Activated T-cell treated with anti-CD3 and anti-CD28 coated beads for 4 hours (primary cell): ENCODE measurements at regions not wholly inside any gene's neighbourhood (a gene's known extent, or its start where the extent isn't known, plus 50 kb on each side); places are given as distances from the start of the nearest gene placed in this dataset.

Experiments used
- DNase-seq: peaks from one replicate; pipeline ENCODE4 v3.0.0-alpha.2; 2020

DNA sequence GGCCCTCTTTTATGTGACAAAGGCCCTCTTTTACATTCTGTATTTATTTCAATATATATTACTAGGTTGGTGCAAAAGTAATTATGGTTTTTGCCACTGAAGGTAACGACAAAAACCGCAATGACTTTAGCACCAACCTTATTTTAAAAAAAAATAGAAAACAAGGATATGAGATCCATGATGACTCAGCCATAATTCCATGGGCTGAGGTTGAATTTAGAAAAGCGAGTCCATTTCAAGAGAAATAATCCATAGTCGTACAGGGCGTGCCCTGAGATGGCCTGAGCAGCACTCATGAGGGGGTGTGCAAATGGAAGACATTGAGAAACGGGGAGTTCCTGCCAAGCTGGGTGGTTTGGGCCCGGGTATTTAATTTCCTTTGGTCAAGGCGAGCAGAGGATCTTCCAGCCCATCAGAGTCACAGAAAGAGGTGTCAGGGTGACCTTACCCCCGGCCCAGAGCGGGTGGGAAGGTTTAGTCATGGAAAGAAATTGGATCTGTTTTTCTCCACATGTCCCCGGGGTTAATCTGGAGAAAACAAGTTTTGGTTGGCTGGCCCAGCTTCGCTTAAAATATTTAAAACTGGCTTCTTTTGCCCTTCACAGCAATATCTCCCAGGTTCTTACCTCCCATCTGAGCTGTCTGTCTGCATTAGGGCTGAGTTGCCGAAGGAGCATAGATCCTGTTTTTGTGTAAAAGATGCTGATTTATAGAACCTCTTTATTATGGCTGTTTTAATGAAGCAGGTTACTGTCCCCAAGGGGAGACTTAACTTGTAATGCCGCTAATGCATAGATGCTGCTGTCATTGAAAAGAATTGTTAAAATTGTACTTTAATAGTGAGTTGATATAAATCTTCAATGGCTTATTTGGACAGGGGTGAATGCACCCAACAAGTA is 255.6 kb downstream of the PREX1 start:
- no peak for DNase-seq

DNA sequence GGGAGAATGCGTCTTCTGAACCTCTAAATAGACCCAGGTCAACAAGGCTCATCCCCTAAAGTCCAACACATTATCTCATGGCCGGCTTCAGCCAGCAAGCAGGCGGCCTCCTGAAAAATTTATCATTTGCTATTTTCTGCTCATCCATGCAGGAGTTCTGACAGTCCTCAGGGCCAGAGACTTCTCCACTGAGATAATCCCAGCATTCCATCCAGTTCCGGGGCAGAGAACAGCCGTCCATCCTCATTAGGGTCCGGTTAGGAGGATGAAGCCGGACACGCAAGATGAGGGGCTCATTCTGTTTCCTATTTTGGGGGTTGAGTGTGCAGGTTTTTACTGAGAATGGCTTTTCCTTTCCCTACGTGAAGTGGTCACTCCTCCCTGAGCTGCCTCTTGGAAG is 258.1 kb downstream of the PREX1 start:
- no peak for DNase-seq

DNA sequence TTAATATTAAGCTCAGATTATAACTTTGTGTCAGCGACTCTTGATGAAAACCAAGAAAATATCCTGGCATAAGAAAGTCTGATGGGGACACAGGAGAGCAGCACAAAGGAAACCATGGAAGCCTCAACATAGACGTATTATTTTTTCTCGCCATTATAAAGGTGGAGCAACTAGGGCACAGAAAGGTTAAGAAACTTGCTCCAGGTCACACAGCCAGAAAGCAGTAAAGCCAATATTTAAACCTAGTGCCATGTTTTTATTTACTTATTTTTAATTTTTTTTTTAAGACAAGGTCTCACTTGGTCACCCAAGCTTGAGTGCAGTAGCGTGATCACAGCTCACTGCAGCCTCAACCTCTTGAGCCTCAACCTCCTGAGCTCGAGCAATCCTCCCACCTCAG is 259.3 kb downstream of the PREX1 start:
- no peak for DNase-seq

DNA sequence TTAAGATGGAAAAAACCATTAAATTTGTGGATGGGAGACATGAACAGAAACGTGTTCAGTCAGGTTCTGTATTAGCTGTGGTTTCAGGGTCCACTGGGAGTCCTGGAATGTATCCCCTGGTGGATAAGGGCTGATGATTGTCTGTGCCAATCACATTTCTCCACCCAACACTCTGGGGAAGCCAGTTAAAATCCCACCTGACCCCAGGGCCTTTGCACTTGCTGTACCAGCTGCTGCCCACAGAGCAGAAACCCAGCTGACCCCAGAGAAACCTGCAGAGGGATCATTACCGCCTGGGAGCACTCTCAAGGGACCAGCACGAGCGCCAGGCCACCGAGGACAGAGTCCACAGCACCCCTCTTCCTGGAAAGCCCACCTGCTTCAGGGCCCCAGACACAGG is 260.7 kb downstream of the PREX1 start:
- no peak for DNase-seq

DNA sequence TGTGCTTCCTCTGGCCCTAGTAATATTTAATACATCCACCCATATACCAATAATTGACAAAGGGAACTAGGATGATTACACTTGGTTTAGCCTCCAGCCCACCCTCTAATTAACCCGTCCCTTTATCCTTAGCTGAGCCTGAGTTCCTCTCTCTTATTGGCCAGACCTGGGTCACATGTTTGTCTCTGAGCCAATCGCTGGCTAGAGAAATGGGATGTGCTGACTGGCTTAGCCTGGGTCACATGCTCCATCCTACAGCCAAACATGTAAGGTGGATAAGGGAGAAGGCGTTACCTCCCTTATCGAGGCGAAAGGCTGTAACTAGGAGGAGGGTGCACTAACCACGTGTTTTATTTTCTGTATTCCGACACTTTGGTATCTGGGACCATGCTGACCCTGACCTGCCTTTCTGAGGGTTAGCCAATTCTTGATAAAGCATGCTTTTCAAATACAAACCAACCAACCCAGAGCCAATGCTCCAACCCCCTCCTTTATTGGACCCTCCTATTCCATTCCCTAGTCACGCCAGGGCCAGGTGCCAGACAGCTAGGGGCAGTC is 262.7 kb downstream of the PREX1 start:
- DNase-seq: no peak

DNA sequence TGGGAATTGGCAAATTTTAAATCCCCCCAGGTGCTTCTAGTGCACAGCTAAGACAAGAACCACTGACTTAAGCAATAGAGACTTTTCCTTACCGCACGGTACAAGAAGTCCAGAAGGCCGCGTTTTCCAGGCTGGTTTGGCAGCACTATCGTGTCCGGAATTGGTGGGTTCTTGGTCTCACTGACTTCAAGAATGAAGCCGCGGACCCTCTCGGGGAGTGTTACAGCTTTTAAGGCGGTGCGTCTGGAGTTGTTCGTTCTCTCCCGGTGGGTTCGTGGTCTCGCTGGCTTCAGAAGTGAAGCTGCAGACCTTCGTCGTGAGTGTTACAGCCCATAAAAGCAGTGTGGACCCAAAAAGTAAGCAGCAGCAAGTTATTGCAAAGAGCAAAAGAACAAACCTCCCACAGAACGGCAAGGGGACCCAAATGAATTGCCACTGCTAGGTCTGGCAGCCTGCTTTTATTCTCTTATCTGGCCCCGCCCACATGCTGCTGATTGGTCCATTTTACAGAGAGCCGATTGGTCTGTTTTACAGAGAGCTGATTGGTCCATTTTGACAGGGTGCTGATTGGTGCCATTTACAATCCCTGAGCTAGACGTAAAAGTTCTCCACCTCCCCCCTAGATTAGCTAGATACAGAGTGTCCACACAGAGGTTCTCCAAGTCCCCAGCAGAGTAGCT is 264.5 kb downstream of the PREX1 start:
- DNase-seq: no peak

DNA sequence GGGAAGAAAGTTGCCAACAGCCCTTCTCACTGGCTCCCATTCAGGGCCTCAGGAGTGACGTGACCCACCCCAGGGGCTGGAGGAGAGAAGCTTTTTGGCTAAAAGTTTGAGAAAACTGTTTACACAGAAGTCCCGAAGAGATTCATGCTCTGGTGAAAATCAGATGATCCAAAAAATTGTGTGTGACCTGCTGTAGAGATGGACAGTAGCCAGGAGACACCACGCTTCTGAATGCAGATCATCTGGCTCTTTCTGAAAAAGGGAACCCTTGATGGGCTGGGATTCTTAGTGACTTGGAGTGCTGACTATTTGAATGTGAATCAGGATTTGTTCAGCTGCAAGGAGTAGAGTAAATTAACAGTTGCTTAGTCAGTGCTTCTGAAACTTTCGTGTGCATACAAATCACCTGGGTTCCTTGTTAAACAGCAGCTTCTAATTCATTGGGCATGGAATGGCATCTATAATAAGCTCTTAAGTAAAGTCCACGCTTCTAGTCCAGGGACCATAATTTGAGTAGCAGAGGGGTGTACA is 265.1 kb downstream of the PREX1 start:
- DNase-seq: no peak

DNA sequence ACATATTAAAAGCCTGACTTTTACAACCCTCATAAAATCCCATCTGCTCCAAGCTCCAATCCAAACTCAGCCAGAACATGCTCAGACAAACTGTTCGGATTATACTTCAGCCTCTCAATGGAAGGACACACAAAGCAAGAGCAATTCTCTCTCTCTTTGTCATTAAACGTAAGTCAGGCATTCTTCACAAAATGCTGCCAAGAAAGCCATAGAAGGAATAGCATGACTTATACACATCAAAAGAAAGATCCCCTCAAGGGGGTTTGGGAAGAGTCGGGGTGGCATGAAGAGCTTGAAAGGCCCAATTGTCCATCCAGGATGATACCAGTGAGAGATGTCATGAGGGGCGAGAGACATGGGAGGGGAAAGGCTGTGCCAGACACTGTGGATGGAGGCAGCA is 268.9 kb downstream of the PREX1 start:
- DNase-seq: no peak

DNA sequence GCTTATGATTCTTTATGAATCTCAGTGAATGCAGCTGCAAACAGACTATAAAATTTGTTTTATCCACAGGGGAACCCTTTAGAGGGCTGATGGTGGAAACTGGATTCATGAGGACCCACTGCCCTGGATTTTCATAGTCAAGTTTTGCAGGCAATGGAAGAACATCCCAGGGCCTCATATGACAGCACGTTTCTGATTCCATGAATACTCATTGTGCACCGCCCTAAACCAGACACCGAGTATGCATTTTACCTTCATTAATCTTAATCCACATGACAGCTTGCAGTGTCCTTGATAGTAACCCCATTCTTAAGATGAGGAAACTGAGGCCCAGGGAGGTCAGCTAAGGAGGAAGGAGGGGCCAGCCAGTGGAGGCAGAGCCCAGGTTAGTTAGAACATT is 270.4 kb downstream of the PREX1 start:
- DNase-seq: no peak

DNA sequence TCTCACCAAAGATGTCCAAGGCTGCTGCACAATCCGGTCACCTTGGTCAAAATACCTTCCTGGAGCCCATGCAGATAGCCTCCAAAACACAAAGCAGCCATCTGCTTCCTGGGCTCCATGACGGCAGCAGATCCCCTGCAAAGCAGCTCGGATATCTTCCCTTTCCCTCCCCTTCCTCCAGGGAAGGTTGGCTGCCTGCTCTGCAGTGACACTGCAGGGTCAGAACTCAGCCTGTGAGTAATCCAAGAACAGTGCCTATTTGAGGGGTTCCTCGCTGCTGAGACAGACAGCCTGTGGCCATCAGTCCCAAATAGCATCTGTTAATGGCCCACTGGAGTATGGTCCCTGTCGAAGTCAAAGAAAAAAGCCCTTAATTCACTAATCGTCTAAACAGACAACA is 270.8 kb downstream of the PREX1 start:
- no peak for DNase-seq

DNA sequence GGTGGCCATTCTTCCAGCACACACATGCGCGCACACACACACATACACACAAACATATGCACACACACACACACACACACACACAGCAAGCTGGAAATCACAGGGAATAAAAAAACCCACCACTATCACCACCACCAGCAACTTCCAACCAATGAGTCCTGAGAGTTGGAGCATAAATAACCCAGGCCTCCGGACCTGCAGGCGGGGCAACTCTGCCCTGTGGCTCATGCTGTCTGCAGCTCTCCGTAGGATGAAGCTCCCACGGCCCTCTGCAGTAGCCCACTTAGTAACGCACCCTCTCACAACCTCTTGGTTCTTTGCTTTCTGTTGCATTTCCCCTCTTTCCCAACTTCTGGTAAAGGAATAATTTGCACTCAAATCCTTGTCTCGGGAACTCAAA is 275.2 kb downstream of the PREX1 start:
- no peak for DNase-seq

DNA sequence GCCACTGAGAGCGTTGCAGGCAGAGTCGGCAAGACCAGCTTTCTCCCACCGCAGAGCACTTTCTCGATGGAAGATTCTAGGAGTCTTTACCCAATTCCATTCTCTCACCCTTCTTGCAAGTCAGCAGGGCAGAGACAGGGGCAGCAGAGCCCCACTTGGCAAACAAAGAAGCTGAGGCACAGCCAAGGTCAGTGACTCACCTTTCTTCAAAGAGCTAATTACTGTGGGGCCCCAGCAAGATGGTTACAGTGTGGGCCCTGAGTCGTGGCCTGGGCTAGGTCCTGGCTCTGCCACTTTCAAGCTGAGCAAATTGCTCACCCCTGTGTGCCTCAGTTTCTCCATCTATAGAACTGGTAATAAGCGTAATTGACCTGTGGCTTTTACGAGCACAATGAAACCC is 277.0 kb downstream of the PREX1 start:
- DNase-seq: no peak

DNA sequence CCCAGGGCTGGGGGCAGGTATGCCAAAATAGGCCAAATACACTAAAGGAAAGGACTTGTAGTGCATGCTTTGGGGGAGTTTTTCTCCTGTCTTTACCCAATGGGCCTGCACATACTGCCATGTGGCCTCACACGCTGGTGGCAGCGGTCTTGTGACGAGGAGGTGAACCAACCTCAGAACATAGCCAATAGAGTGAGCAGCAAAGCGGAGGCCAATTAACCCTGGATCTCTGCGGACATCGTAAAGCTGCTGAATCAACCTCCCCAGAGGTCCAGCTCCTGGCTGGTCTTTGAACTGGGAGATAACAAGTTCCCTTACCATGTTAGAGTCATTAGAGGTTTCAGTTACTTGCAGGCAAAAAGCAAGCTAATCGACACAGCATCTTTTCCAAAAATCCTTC is 280.1 kb downstream of the PREX1 start:
- DNase-seq: no peak

DNA sequence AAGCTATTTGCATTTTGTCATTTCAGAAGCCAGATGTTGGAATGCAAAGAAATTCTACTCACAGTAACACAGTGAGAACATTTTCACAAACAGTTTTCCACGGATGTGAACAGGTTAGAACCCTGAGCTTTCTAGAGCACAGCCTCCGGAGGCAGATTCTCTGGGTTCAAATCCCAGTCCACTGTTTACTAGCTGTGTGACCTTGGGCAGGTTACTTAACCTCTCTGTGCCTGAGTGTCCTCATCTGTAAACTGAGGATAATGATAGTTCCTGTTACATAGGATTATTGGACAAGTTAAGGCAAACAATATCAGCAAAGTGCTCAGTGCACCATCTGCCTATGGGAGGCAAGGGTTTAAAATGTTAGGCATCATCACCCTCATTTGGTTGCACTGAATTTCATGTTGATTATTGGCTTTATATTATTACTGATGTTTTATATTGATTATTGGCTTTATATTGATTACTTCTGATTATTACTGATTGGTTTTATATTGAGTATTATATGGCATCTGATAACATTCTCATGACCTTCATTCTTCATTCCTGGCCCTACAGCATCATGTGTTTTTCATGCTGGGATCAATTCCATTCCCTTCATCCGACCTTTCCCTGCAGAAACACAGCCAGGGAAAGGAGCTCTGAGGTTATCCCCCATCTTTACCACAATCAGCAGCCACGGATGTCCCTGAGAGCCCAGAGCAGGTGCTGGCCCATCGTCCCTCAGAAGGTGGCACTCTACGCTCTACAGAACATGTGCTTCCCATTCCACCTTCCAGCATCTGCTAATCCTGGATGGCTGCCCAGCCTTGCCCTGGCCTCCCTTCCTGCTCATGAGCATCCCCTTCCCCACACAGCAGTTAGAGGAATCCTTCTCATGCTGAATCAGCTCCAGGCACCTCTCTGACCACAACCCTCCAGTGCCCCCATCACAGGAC is 283.1 kb downstream of the PREX1 start:
- DNase-seq: no peak

DNA sequence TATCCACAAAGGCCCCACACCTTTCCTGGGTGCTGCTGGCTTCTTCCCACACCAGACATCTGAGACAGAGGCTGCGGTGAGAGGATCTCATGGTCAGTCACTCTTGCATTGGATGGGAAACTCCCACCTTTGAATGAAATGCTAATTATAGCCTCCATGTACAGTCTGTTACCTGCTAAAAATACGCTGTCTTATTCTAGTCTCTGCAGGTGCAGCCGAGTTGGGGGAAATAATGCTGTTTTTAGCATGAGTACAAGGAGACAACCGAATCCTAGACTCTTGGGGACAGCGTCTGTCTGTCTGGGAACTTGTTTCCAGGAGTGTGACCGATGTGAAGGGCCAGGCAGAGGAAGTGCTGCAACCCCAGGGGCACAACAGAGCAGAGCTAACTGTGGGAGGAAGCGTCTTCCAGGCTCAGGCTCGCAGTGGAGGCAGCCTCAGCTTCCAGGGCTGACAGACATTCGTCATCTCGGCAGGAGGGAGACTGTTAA is 286.2 kb downstream of the PREX1 start:
- no peak for DNase-seq

DNA sequence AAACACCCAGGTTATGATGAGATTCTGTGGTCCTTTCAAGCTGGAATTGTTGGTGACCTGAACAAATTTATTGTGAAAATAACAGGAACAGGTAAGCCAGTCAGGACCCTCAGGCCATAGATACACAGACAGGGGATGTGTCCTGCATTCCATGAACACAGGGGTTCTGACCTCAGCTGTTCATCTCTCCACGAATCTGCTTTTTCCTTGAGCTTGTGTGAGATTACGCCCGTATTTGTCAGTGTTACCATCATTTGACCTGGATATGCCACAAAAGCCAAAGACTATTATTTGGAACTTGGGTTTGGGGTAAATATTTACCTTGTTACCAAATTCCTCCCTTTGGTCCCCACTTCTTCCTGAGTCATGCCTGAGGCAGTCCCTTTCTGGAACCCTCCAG is 288.9 kb downstream of the PREX1 start:
- DNase-seq: no peak

DNA sequence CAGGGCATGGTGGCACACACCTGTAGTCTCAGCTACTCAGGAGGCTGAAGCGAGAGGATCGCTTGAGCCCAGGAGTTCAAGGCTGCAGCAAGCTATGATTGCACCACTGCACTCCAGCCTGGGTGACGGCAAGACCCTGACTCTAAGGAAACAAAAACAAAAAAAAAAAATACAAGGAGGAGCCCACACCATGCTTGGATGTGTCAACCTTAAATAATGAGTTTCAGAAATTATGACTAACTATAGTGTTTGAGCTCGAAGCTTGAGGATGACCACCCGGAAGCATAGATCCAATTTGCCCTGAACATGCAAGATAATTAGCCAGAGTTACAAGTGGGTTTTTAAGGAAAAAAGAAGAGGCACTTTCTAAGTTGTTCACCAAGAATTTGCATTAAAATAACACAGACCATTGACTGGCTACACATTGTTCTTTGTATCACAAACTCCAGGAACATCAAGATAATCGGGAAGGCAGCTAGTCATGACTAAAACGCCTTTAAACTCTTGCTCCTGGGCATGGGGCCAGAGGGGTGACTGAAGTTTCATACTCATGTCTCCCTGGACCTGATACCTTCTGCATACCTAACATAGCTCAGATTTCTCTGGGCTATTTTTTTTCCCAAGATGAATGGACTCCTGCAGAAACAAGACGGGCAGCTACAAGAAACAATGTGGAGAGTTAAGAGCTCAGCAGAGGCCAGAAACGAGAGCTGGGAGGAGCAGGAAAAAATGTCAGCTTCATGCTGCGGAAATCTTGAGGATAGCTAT is 289.6 kb downstream of the PREX1 start:
- no peak for DNase-seq

DNA sequence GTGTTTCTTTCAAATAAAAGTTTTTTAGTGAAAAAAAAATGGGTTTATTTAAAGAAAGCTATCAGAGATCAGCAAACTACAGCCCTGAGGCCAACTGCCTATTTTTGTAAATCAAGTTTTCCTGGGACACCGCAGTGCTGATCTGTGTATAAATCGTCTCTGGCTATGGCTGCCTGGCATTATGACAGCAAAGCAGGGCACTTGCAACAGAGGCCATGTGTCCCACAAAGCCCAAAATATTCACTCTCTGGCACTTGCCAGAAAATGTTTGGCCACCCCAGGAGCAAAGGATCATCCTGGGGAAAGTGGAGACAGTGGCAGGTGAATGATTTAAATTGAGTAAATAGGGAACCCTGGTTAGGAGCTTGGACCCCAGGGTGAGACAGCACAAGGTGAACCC is 291.6 kb downstream of the PREX1 start:
- DNase-seq: no peak

DNA sequence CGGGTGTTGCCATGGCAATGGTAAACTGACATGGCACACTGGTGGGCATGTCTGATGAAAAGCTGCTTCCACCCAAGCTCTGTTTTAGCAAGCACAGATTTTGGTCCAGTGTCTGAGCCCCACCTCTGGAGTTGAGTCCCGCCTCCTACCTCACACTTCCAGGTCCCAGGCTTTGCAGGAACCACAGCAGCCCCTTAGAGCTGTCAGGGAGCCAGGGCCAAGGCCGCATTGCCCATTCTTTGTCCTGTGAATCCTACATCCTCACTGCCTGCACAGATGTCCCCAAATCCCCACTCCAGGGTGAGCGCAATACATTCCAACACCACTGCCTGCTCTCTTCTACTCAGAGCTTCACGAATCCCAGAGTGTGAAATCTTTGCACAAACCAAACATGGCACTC is 292.2 kb downstream of the PREX1 start:
- no peak for DNase-seq

DNA sequence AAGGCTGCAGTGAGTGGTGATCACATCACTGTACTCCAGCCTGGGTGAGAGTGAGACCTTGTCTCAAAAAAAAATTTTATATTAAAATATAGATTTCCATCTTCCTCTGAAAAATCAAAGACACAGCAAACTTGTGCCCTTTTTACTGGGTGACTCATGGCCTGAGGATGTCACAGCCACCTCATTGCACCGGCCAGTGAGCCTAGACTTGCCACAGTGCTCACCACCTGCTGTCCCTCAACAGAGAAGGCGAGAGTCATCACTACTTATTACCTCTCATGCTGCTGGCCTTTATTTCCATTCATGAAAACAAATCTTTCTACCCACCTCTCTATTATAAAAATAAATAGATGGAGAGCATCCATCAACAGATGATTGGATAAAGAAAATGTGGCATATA is 295.8 kb downstream of the PREX1 start:
- no peak for DNase-seq

DNA sequence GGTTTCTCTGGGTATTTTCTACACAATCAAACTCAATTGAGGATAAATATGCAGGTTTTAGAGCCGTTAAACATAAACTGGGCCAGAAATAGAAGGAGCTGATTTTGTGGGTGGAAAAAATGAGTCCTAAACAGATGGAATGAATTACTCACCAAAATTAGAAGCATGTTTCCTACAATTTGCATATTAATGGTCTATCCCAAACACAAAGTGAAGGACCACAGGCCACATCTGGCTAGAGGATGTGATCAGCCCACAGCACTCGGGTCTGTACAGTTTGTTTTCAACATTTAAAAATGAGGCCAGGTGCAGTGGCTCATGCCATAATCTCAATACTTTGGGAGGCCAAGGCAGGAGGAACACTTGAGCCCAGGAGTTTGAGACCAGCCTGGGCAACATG is 296.3 kb downstream of the PREX1 start:
- DNase-seq: no peak

DNA sequence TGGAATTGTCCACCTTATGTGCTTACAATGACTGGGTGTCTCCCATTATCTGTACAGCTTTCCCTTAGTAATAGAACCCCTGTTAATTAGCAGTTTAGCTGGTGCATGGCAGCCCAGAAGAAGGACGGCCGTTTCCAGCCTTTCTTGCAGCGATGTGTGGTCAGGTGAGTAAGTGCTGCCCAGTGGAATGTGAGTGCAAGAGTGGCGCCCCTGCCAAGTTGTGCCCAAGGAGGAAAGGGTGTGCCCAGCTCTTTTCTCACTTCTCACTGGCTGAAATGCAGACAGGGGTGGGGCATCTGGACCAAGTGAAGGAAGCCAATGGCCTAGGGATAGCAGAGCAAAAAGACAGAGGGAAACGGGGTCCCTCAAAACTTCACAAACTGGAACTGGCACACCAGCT is 296.8 kb downstream of the PREX1 start:
- no peak for DNase-seq
